Panc1 (cell line): ENCODE measurements at regions not wholly inside any gene's neighbourhood (a gene's known extent, or its start where the extent isn't known, plus 50 kb on each side); places are given as distances from the start of the nearest gene placed in this dataset.

Experiments
- CTCF ChIP-seq: fragments of 450-650 bp; IDR thresholded peaks from 2 replicates; pipeline ENCODE4 v1.5.1; 2017; ENCODE audit warnings: mild to moderate bottlenecking
- TCF7L2 ChIP-seq: IDR thresholded peaks from 2 replicates; pipeline ENCODE4 v1.6.1; 2011; ENCODE audit warnings: mild to moderate bottlenecking, low read depth, low read length, inconsistent platforms

DNA sequence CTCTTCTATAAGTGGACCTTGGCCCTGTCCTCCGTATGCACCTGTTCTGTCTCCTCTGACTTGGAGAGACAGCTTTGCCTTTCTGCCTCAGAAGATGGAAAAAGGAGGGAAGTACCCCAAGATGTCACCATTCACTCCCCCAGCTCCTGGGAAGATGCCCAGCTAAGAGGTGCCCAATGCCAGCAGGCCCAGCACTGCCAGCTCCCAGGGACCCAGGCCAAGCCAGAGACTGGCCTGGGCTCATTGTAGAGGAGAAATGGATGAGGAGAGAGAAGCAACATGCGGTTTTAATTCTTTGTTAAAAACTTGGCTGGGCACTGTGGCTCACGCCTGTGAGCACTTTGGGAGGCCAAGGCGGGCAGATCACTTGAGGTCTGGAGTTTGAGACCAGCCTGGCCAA is 111.5 kb upstream of the ZNF507 start:
- TF ChIP-seq CTCF (no peak), TCF7L2 (no peak)
